GM12873 (cell line): ENCODE measurements at regions not wholly inside any gene's neighbourhood (a gene's known extent, or its start where the extent isn't known, plus 50 kb on each side); places are given as distances from the start of the nearest gene placed in this dataset.

Experiments
- CTCF ChIP-seq: IDR thresholded peaks from 2 replicates; pipeline ENCODE4 v1.5.1; 2012; ENCODE audit warnings: low read depth, mild to moderate bottlenecking, moderate library complexity, low read length, control low read depth; ENCODE audit not compliant: insufficient read depth; ENCODE audit errors: missing control alignments

GRCh38 chr9:87216897-87217455 lies 269.7 kb upstream of the GAS1 start:
- TF ChIP-seq CTCF = no peak

- no peak for TF ChIP-seq CTCF
These were observed 274.0 kb upstream of the DAPK1 start for GRCh38 chr9:87223392-87224246.

- no peak for TF ChIP-seq CTCF
These were observed 270.8 kb upstream of the DAPK1 start for GRCh38 chr9:87226896-87227295.

GRCh38 chr9:87227456-87227855 lies 270.2 kb upstream of the DAPK1 start:
- TF ChIP-seq CTCF = no peak

- TF ChIP-seq CTCF = no peak
These were observed 268.6 kb upstream of the DAPK1 start for GRCh38 chr9:87229108-87229507.

GRCh38 chr9:87233431-87233830 lies 264.2 kb upstream of the DAPK1 start:
- TF ChIP-seq CTCF = no peak

- TF ChIP-seq CTCF = no peak
These were observed 263.7 kb upstream of the DAPK1 start for GRCh38 chr9:87233899-87234455.
